ENCODE measurements at regions not wholly inside any gene's neighbourhood (a gene's known extent, or its start where the extent isn't known, plus 50 kb on each side); places are given as distances from the start of the nearest gene placed in this dataset.

DNA sequence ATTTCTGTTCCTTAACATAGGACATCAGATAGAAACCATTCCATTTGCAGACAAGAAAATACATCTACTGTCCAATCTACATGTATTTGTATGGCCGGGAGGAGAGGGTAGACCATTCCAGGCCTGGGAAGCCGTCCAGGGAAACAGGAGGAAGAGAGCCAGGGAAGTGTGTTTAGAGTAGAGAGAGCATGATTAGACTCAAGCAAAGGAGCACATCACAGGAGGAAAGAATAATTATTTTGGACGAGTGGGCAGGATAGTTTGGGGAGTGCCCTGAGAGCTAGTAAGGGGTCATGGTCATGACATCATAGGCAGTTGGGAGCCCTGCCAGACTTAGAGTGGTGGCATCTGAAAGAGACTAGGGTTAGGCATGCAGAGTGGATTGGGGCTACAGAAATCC lies 250.0 kb downstream of the HIVEP2 start:
- in situ Hi-C loops (cut with HindIII; ENCODE audit: low pct_ligation_motif_present, low sequenced_read_pairs) = loop anchor here (10.0 kb wide), 2 partner anchors 250 to 730 kb away; partner anchors contain the start of gene HIVEP2
- Histone ChIP-seq H3K4me3 (ENCODE audit: low read depth, low read length) (no peak overlapping the region), H3K36me3 (replicated peaks) (no peaks in the 10 kb centered on the region), H3K27me3 (replicated peaks) (no peaks in the 10 kb centered on the region), H3K27ac (no peak overlapping the region)
- DNase-seq = no peak
- TF ChIP-seq, protein P1, sequence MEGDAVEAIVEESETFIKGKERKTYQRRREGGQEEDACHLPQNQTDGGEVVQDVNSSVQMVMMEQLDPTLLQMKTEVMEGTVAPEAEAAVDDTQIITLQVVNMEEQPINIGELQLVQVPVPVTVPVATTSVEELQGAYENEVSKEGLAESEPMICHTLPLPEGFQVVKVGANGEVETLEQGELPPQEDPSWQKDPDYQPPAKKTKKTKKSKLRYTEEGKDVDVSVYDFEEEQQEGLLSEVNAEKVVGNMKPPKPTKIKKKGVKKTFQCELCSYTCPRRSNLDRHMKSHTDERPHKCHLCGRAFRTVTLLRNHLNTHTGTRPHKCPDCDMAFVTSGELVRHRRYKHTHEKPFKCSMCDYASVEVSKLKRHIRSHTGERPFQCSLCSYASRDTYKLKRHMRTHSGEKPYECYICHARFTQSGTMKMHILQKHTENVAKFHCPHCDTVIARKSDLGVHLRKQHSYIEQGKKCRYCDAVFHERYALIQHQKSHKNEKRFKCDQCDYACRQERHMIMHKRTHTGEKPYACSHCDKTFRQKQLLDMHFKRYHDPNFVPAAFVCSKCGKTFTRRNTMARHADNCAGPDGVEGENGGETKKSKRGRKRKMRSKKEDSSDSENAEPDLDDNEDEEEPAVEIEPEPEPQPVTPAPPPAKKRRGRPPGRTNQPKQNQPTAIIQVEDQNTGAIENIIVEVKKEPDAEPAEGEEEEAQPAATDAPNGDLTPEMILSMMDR (IDR thresholded peaks at IDR 0.05; ENCODE audit: low read depth, low read length, missing control alignments) = no peak

- Histone ChIP-seq H3K27me3 (replicated peaks) (no peaks in the 10 kb centered on the region), H3K27ac (no peak overlapping the region), H3K4me3 (ENCODE audit: low read depth, low read length) (no peak overlapping the region), H3K36me3 (replicated peaks) (no peaks in the 10 kb centered on the region)
- TF ChIP-seq, protein P1 (IDR thresholded peaks at IDR 0.05; ENCODE audit: low read depth, low read length, missing control alignments) = no peak
- in situ Hi-C loops (cut with HindIII; ENCODE audit: low pct_ligation_motif_present, low sequenced_read_pairs) = loop anchor here (10.0 kb wide), 2 partner anchors 248 to 728 kb away; partner anchors contain the start of gene HIVEP2
- DNase-seq = no peak
Measured at GRCh38 chr6:142696123-142697000, 248.6 kb downstream of the HIVEP2 start.

GRCh38 chr6:142697001-142697335 lies 248.0 kb downstream of the HIVEP2 start:
- Histone ChIP-seq H3K27ac (no peak overlapping the region), H3K36me3 (replicated peaks) (no peaks in the 10 kb centered on the region), H3K27me3 (replicated peaks) (no peaks in the 10 kb centered on the region), H3K4me3 (ENCODE audit: low read depth, low read length) (no peak overlapping the region)
- in situ Hi-C loops (cut with HindIII; ENCODE audit: low pct_ligation_motif_present, low sequenced_read_pairs) = loop anchor here (10.0 kb wide), 2 partner anchors 248 to 728 kb away; partner anchors contain the start of gene HIVEP2
- DNase-seq = no peak
- TF ChIP-seq, protein P1 (IDR thresholded peaks at IDR 0.05; ENCODE audit: low read depth, low read length, missing control alignments) = no peak

- Histone ChIP-seq H3K27me3 (replicated peaks) (no peaks in the 10 kb centered on the region), H3K4me3 (ENCODE audit: low read depth, low read length) (no peak overlapping the region), H3K27ac (no peak overlapping the region), H3K36me3 (replicated peaks) (no peaks in the 10 kb centered on the region)
- in situ Hi-C loops (cut with HindIII; ENCODE audit: low pct_ligation_motif_present, low sequenced_read_pairs) = loop anchor here (10.0 kb wide), 2 partner anchors 247 to 727 kb away; partner anchors contain the start of gene HIVEP2
- no peak for DNase-seq
- TF ChIP-seq, protein P1 (IDR thresholded peaks at IDR 0.05; ENCODE audit: low read depth, low read length, missing control alignments) = no peak
Measured at GRCh38 chr6:142697922-142698321, 247.1 kb downstream of the HIVEP2 start.

- Histone ChIP-seq H3K4me3 (ENCODE audit: low read depth, low read length) (no peak overlapping the region), H3K27me3 (replicated peaks) (no peaks in the 10 kb centered on the region), H3K27ac (no peak overlapping the region), H3K36me3 (replicated peaks) (no peaks in the 10 kb centered on the region)
- in situ Hi-C loops (cut with HindIII; ENCODE audit: low pct_ligation_motif_present, low sequenced_read_pairs) = loop anchor here (10.0 kb wide), 2 partner anchors 246 to 726 kb away; partner anchors contain the start of gene HIVEP2
- TF ChIP-seq, protein P1 (IDR thresholded peaks at IDR 0.05; ENCODE audit: low read depth, low read length, missing control alignments) = peak; percentile 48
- no peak for DNase-seq
Measured at GRCh38 chr6:142698751-142699150, 246.2 kb downstream of the HIVEP2 start.

Data from brain microvascular endothelial cell (primary cell).